ENCODE measurements at regions not wholly inside any gene's neighbourhood (a gene's known extent, or its start where the extent isn't known, plus 50 kb on each side); places are given as distances from the start of the nearest gene placed in this dataset.

DNA sequence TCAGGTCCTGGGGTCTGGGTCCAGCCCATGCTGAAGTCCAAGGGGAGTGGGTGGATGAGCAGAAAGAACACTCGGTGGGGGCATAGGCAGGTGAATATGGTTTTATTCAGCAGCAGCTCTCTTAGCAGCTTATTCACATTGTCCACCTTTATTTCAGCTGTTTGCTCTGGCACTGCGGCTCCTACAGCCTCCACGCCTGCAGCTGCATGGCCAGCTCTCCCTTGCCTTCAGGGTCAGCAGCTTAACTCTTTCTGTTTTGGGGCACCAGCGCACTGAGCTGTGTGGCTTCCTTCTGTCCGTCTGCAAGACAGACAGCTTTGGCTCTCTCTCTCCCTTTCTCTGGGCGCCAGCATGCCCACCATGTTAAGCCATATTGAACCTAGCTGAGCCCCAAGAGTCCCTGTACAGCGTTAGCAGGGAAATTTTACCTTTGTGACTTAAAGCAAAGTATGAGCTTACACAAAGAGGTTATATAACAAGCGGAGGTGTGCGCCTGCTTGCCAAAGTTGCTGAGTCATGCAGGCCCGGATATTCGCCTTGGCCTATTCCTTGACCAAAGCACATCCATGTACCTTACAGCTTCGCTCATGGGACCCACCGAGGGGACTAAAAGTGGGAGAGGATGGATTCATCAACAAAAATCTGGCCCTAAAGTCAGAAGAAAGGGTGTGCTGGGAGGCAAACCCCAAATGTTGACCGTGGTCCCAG is 170.1 kb upstream of the PFN2 start:
- DNase-seq (ENCODE audit: low spot score) (no peak), ATAC-seq (ENCODE audit: low FRiP score) (no peak)
- TF ChIP-seq, protein P1, sequence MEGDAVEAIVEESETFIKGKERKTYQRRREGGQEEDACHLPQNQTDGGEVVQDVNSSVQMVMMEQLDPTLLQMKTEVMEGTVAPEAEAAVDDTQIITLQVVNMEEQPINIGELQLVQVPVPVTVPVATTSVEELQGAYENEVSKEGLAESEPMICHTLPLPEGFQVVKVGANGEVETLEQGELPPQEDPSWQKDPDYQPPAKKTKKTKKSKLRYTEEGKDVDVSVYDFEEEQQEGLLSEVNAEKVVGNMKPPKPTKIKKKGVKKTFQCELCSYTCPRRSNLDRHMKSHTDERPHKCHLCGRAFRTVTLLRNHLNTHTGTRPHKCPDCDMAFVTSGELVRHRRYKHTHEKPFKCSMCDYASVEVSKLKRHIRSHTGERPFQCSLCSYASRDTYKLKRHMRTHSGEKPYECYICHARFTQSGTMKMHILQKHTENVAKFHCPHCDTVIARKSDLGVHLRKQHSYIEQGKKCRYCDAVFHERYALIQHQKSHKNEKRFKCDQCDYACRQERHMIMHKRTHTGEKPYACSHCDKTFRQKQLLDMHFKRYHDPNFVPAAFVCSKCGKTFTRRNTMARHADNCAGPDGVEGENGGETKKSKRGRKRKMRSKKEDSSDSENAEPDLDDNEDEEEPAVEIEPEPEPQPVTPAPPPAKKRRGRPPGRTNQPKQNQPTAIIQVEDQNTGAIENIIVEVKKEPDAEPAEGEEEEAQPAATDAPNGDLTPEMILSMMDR (IDR thresholded peaks at IDR 0.05): no peak

DNA sequence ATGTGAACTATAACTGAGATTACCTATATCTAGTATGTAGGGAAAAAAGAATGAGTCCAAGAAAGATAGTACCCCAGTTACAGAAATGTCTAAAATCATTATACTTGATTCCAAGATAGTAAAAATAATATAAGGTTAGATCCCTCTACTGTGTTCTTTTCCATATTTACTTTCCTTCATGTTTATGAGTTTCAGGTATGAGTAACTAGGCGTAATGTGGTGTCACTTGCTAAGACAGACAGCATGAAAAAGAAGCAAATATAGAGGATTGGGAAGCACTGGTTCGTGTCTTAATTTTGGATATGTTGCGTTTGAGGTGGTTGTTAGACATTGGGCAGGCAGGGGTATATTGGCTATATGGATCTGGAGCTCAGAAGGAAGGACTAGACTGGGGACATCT is 168.1 kb upstream of the PFN2 start:
- TF ChIP-seq, protein P1 (IDR thresholded peaks at IDR 0.05): no peak
- ATAC-seq (ENCODE audit: low FRiP score) (no peak), DNase-seq (ENCODE audit: low spot score) (no peak)

DNA sequence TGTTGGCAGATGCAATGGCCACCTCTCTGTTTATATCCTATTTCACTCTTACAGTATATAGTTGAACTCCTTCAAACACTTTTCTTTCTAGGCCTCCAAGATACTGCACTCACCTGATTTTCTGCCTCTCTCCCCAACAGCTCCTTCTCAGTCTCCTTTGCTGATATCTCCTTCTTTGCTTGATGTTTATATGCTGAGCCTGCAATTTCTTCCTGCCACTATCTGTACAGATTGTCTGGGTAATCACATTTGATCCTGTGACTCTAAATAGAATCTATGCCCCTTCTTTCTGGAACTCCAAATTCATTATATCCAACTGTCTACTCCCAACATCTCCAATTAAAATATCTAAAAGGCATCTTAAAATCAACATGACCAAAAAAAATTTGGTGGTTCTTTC is 165.5 kb upstream of the PFN2 start:
- no peak for DNase-seq (ENCODE audit: low spot score)
- TF ChIP-seq, protein P1 (IDR thresholded peaks at IDR 0.05): no peak
- ATAC-seq (ENCODE audit: low FRiP score): no peak

DNA sequence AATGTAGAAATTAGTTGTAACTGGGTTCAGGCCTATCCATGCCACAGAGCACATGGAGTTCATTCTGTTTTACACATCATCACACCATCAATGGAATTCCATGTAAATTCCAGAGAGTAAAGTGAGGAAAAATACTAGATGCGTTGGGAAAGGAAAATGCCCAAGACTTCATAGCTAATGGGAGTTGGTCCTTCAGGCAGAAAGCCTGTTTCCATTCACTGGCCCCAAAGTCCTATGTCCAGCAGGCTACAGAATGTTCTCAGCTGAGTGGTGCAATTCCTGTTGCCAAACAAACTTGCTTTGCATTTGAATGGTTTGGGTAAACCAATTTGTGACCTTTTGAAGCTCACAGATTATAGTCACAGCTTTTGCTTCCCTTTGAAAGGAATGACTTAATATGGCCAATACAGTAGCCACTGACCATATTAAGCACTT is 164.6 kb upstream of the PFN2 start:
- no peak for DNase-seq (ENCODE audit: low spot score)
- ATAC-seq (ENCODE audit: low FRiP score): no peak
- TF ChIP-seq, protein P1 (IDR thresholded peaks at IDR 0.05): no peak

DNA sequence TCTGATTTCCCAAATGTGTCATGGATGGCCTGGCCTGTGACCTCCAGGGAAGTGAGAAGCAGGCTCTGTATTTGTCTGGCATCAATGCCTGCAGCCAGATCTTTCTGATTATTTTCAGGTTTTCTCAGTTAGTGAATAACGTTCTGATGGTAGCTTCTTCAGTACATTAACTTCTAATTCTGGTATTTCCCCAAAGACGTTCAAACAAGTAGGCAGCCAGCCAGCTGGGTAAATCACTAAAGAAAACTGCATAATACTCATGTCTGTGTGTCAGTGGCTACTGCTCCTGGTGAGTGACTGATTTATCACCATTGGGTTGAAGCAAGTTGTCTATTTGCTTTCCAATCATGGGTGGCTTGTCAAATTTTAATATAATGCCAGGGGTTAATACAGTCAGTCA is 162.6 kb upstream of the PFN2 start:
- TF ChIP-seq, protein P1 (IDR thresholded peaks at IDR 0.05): no peak

DNA sequence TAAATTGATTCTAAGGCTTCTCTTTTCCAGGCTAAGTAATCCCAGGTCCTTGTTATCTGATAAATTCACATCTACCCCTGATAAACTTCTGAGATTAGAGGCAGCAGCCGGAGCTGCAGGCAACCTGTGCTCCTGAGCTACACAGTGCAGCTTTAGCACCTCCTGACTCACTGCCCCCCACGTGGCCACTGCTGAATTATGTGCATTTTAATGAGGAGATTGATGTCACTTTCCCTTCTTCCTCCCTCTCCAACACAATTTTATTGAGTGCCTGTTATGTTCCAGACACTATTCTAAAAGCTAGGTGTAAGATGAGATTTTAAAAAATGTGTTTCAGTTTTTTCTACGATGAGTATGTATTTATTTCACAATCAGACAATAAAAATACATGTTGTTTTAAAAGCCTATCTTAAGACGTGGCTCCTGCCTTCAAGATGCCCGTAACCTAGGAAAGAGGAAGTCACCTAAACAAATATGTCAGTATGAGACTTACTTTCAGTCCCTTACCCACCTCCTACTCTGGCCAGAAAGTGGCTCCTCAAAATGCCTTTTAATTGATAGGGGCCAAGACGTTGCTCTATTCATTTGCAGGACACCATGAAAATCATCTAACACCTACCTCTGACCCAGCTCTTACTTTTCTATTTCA is 161.5 kb upstream of the PFN2 start:
- TF ChIP-seq, protein P1 (IDR thresholded peaks at IDR 0.05): no peak

More for the DNA sequence above, 162.6 kb upstream of the PFN2 start:
- no peak for ATAC-seq (ENCODE audit: low FRiP score)
- no peak for DNase-seq (ENCODE audit: low spot score)

DNA sequence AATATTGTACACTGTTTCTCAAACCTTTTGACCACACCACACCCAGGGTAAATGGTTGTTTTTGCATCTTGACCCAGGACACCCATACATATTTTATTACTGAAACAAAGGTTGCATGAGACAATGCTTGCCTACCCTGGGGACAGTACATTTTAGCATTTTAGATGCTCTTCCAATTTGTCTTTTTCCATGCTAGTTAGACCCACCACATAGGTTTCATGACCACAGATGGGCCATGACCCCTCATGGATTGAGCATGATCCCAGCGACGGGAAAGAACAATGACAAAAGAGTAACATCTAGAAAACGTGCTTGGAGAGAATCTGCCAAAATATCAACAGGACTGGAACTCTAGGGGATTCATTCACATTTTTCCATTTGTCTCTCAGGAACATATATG is 161.0 kb upstream of the PFN2 start:
- DNase-seq (ENCODE audit: low spot score): no peak
- TF ChIP-seq, protein P1 (IDR thresholded peaks at IDR 0.05): no peak
- ATAC-seq (ENCODE audit: low FRiP score): no peak

More for the DNA sequence above, 161.5 kb upstream of the PFN2 start:
- DNase-seq (ENCODE audit: low spot score) (no peak), ATAC-seq (ENCODE audit: low FRiP score) (no peak)

Measured in omental fat pad (tissue), 3 donors.